OCI-LY1 (cell line): ENCODE measurements at regions not wholly inside any gene's neighbourhood (a gene's known extent, or its start where the extent isn't known, plus 50 kb on each side); places are given as distances from the start of the nearest gene placed in this dataset.

Source experiments
- H2AFZ ChIP-seq: fragments of 200-600 bp; sonication (generic), shearing (Covaris generic); 2 replicates; pipeline ENCODE4 v1.6.0; 2014; ENCODE audit warnings: antibody characterized with exemption, mild to moderate bottlenecking, low read length
- H3F3A ChIP-seq: fragments of 200-600 bp; sonication (generic), shearing (Covaris generic); 2 replicates; pipeline ENCODE4 v1.6.0; 2014; ENCODE audit warnings: mild to moderate bottlenecking, antibody characterized with exemption, low read length, moderate library complexity; ENCODE audit not compliant: insufficient read depth
- H3K27ac ChIP-seq: fragments of 200-600 bp; sonication (generic); 2 replicates; pipeline ENCODE4 v1.5.1; 2014; ENCODE audit warnings: low read length, mixed run types, mild to moderate bottlenecking, low read depth; ENCODE audit not compliant: poor library complexity, severe bottlenecking
- H3K27me3 ChIP-seq: fragments of 200-600 bp; sonication (generic); 2 replicates; pipeline ENCODE4 v1.6.0; 2014; ENCODE audit warnings: antibody characterized with exemption, mild to moderate bottlenecking, low read length, moderate library complexity; ENCODE audit not compliant: insufficient read depth
- H3K36me3 ChIP-seq: fragments of 200-600 bp; sonication (generic); 2 replicates; pipeline ENCODE4 v1.6.1; 2014; ENCODE audit warnings: mild to moderate bottlenecking, antibody characterized with exemption, low read length, moderate library complexity, mixed read lengths; ENCODE audit not compliant: insufficient read depth
- H3K4me1 ChIP-seq: fragments of 200-600 bp; sonication (generic); 2 replicates; pipeline ENCODE4 v1.5.1; 2014; ENCODE audit warnings: mild to moderate bottlenecking, low read length, moderate library complexity; ENCODE audit not compliant: insufficient read depth, severe bottlenecking
- H3K4me2 ChIP-seq: fragments of 200-600 bp; sonication (generic), shearing (Covaris generic); 2 replicates; pipeline ENCODE4 v1.6.1; 2014; ENCODE audit warnings: low read length
- H3K4me3 ChIP-seq: fragments of 200-600 bp; sonication (generic); 2 replicates; pipeline ENCODE4 v1.5.1; 2014; ENCODE audit warnings: low read length, low read depth, mild to moderate bottlenecking, mixed read lengths; ENCODE audit not compliant: poor library complexity, severe bottlenecking
- H3K79me2 ChIP-seq: fragments of 200-600 bp; shearing (Covaris generic); 2 replicates; pipeline ENCODE4 v1.6.1; 2016; ENCODE audit warnings: mixed run types, low read length, mixed read lengths; ENCODE audit not compliant: insufficient read depth
- H3K9ac ChIP-seq: fragments of 200-600 bp; sonication (generic), shearing (Covaris generic); 2 replicates; pipeline ENCODE4 v1.6.1; 2014; ENCODE audit warnings: mild to moderate bottlenecking, low read length, mixed read lengths
- H3K9me2 ChIP-seq: fragments of 200-600 bp; sonication (generic), shearing (Covaris generic); 2 replicates; pipeline ENCODE4 v1.6.1; 2014; ENCODE audit warnings: low read depth, mild to moderate bottlenecking, low read length, mixed read lengths
- H3K9me3 ChIP-seq: fragments of 200-600 bp; shearing (Covaris generic); 2 replicates; pipeline ENCODE4 v1.6.1; 2014; ENCODE audit warnings: low read length, mixed read lengths
- H4K20me1 ChIP-seq: fragments of 200-600 bp; sonication (generic), shearing (Covaris generic); 2 replicates; pipeline ENCODE4 v1.6.0; 2016; ENCODE audit warnings: mild to moderate bottlenecking, low read length; ENCODE audit not compliant: insufficient read depth
- CTCF ChIP-seq: fragments of 200-600 bp; sonication (generic), shearing (Covaris generic); IDR thresholded peaks from 2 replicates; pipeline ENCODE4 v1.5.1; 2017; ENCODE audit warnings: mild to moderate bottlenecking, antibody characterized with exemption, low read length, moderate library complexity, mixed read lengths
- EZH2 ChIP-seq: fragments of 200-600 bp; sonication (generic), shearing (Covaris generic); IDR thresholded peaks from 2 replicates; pipeline ENCODE4 v1.8.0; 2017; ENCODE audit warnings: borderline replicate concordance, mixed run types, mild to moderate bottlenecking, antibody characterized with exemption, low read length, moderate library complexity, mixed read lengths

- Histone ChIP-seq H3K4me2 (no peak overlapping the region), H3K9ac (no peak overlapping the region), H3K79me2 (no peaks in the 10 kb centered on the region), H3F3A (no peaks in the 10 kb centered on the region), H3K27me3 (no peaks in the 10 kb centered on the region), H3K9me3 (no peaks in the 10 kb centered on the region), H3K9me2 (no peaks in the 10 kb centered on the region), H4K20me1 (no peaks in the 10 kb centered on the region), H2AFZ (no peak overlapping the region), H3K4me1 (no peaks in the 10 kb centered on the region), H3K4me3 (no peak overlapping the region), H3K27ac (no peak overlapping the region), H3K36me3 (no peaks in the 10 kb centered on the region)
- TF ChIP-seq CTCF (no peak), EZH2 (no peak)
Observed at GRCh38 chr1:14460173-14460572, 138.3 kb upstream of the KAZN start.

- Histone ChIP-seq H3K27me3 (no peaks in the 10 kb centered on the region), H3K36me3 (no peaks in the 10 kb centered on the region), H3K9ac (no peak overlapping the region), H3K4me1 (no peaks in the 10 kb centered on the region), H4K20me1 (no peaks in the 10 kb centered on the region), H3K27ac (no peak overlapping the region), H3K4me3 (no peak overlapping the region), H3K9me2 (no peaks in the 10 kb centered on the region), H3F3A (no peaks in the 10 kb centered on the region), H2AFZ (no peak overlapping the region), H3K9me3 (no peaks in the 10 kb centered on the region), H3K4me2 (no peak overlapping the region), H3K79me2 (no peaks in the 10 kb centered on the region)
- TF ChIP-seq EZH2 (no peak), CTCF (no peak)
Observed at GRCh38 chr1:14462851-14463250, 135.6 kb upstream of the KAZN start.

GRCh38 chr1:14466006-14466405 lies 132.5 kb upstream of the KAZN start:
- H3K9ac ChIP-seq = no peak overlapping the region
- H3K4me1 ChIP-seq = no peaks in the 10 kb centered on the region
- no peak overlapping the region for H2AFZ ChIP-seq
- H3K27ac ChIP-seq = no peak overlapping the region
- H3K4me3 ChIP-seq = no peak overlapping the region
- no peaks in the 10 kb centered on the region for H4K20me1 ChIP-seq
- no peaks in the 10 kb centered on the region for H3K79me2 ChIP-seq
- no peaks in the 10 kb centered on the region for H3K9me2 ChIP-seq
- no peaks in the 10 kb centered on the region for H3K9me3 ChIP-seq
- no peaks in the 10 kb centered on the region for H3K36me3 ChIP-seq
- H3K27me3 ChIP-seq = no peaks in the 10 kb centered on the region
- no peaks in the 10 kb centered on the region for H3F3A ChIP-seq
- TF ChIP-seq CTCF = no peak
- TF ChIP-seq EZH2 = no peak
- H3K4me2 ChIP-seq = no peak overlapping the region
